ENCODE measurements at regions not wholly inside any gene's neighbourhood (a gene's known extent, or its start where the extent isn't known, plus 50 kb on each side); places are given as distances from the start of the nearest gene placed in this dataset.
"Not testable (repeated sequence)": the region's sequence is repeated elsewhere in the genome, so short reads cannot be mapped to it uniquely, and the experiment has no call there.

GRCh38 chr10:4279655-4280054 is 494.6 kb upstream of the KLF6 start:
- DNase-seq = no peak

DNA sequence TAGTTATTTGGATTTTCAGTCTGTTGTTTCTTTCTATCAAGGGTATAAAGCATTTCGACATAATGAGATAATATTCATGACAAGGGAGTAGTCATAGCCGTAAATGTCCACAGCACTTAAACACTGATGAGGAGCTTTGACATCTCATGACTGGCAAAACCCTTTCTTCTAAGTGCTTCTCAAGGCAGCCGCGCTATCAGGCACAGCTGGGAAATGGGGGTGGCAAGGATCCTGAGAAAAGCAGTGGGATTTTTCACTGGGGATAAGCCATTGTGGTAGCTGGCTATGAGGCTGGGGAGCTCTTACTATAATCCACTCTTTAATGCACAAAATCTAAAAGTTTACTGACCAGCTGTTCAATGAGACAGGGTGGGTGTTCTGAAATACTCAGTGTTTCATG is 493.2 kb upstream of the KLF6 start:
- no peak for DNase-seq

DNA sequence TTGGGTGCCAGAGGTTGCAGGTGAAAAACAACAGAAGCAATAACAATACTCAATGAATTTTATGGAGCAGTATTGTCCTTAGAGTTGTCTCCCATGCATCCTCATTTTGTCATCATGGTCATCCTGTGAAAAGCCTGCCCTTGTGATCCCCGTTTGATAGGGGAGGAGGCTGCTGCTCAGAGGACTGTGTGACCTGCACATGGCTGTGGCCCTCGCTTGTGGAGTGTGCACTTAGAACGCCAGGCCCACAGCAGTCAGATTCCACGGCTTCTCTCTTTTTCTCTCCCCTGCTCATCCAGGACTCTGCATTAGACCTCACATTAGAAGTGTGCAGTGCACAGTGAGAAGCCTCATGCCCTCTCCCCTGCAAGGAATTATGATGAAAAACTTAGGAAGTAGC is 491.1 kb upstream of the KLF6 start:
- no peak for DNase-seq

DNA sequence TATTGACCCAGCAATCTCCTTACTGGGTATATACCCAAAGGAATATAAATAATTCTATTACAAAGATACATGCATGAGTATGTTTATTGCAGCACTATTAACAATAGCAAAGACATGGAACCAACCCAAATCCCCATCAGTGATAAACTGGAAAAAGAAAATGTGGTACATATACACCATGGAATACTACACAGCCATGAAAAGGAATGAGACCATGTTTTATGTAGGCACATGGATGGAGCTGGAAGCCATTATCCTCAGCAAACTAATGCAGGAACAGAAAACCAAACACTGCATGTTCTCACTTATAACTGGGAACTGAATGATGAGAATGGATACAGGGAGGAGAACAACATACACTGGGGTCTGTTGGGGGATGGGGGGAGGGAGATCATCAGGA is 489.7 kb upstream of the KLF6 start:
- not testable (repeated sequence) for DNase-seq

DNA sequence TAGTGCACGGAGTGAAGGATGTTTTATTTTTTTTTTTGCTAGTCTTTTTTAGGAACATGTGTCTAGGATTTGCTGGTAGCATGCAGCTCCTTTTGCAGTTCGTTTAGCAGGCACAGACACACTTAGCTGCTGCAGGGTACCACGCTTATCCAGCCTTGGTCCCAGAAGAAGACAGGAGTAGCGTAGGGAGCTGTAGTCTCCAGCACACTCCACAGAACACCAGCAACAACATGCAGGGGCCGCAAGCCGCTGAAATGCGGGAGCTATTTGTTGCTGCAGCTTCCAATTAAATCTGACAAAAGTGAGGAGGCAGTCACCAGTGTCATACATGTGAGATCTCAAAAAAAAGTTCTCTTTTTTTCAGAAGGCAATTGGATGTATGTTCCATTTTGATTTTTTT is 486.2 kb upstream of the KLF6 start:
- DNase-seq = no peak

DNA sequence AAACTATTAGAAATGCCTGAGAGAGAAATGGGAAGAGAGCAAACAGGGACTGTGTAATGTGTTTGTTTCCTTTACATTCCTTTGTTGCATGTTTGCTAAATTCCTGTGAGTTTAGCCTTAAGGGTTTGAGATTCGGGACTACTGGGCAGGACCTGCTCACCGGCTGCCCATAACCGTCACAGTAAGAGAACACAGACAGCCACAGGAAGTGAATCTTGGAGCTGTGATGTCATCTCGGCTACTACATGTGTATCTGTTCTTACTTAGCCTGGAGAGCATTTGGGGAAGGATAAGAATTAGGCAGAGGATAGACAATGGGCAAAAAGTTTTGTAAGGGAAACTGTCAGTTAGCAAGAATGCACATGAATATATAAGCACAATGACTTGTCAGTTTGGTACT is 485.1 kb upstream of the KLF6 start:
- no peak for DNase-seq

- DNase-seq = not testable (repeated sequence)
Measured at GRCh38 chr10:4268490-4268889, 483.5 kb upstream of the KLF6 start.

DNA sequence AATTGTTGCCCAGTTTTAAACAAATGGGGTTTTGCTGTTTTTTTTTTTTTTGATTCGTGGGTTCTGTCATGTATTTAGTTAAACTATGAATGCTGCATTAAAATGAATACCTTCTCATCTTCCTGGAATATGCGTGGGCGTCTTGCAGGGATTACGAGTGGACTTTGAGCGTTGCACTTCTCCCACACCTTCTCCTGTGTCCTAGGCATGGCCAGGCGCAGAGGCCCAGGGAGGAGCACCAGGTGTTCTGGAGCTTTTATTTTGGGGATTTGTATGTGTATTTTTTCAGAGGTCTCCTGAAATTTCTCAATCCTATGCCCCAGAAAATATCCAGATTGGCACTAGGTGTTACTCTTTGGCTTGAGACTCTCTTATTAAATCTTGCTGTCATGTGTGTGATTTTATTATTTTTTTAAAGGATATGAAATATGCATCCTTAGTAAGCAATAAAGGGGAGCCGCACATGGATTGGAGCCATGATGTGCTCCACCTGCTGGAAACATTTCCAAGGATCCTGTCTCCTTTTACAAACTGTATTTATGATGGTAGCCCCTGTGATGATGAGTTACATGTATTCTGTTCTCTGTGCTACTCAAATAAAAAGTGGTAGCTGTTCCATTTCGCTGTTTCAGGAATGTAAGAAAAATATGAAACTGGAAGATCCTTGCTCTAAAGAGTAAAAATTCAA is 482.2 kb upstream of the KLF6 start:
- no peak for DNase-seq

DNA sequence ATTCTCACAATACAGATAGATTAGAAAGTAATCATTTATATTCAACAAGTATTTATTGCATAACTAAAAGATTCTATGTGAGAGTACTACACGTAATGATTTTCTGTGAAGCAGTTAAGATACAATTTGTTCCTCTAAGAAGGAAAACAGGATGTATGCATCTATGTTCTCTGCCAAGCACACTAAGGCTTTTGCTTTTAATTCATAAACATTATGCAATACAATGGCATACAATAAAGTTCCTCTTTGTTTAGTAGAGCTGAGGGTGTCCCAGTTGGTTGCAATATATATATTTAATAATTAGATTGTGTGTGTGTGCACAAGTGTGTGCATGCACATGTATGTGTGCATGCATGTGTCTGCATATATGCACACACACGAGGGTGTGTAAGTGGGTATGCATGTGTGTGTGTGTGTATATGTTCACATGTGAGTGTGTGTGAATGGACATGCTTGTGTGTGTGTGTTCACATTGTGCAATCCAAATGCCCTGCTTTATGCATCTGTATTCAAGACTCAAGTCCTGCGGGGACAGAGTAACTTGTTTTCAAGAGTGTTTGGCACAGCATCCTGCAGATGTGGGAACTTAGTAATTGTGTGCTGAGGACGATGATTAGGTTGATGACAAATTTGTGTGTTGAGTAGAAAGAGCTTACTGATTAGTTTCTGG is 481.5 kb upstream of the KLF6 start:
- DNase-seq = no peak

DNA sequence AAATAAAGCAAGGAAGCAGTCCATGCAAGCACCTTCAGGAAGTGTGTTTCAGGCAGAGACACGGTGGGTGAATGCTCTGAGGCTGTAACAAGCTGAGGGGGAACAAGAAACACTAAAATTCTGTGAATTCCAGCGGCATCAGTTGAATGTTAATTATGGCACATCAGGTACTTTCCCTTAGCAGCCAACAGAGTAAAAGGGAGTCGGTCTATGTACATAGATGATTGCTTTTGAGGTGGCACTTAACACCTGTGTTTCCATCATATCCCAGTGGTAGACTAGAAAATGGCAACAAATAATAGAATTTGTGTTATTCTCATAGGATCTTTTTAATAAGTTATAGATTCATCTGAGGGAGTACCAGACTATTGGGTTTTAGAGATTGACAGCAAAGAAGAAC is 481.0 kb upstream of the KLF6 start:
- no peak for DNase-seq

DNA sequence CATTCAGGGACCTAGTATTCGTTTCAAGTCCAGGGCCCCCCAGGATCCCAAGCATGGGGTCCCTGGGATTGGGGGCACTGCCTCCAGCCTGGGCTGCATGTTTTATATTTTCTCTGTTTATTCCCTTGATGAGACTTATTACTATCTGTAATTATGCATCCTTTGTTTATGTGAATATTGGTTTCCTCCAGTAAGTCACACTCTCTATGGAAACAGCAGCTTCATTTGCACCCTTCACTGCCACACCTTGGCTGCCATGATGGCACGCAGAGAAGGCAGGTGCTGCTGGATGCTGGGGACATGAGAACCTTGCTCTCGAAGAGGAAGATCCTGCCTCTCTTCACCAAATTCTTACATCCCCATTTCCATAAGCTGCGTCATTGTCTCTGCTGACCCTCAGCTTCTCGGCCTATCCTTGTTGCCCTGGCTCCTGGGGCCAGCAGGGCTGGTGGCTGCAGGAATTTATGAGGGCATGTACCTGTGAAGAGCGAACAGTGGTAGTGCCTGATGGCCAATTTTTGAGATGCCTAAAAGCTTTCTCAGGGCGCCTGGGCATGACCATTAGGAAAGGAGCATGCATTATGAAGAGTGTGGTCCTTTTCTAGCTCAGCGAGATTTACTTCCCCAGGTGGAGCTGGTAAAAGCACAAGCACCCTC is 479.3 kb upstream of the KLF6 start:
- DNase-seq = no peak

DNA sequence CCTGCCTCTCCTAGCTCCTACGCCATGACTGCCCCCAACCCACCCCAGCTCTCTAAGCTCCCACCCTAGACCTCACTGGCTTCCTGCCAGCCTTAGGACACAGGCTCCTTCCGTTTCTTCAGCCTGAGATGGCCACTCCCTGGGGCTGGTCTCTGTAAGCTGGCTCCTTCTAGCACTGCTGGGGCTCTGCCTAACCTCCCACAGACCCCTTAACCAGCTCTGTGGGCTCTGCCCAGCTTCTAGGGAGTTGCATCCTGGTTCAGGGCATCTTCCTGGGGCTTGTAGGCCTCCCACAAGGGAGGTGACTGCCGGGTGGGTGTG is 478.6 kb upstream of the KLF6 start:
- DNase-seq = no peak

- no peak for DNase-seq
Measured at GRCh38 chr10:4262870-4263600, 478.0 kb upstream of the KLF6 start.

GRCh38 chr10:4262449-4262848 is 477.4 kb upstream of the KLF6 start:
- no peak for DNase-seq

- no peak for DNase-seq
Measured at GRCh38 chr10:4260483-4261124, 475.6 kb upstream of the KLF6 start.

- DNase-seq = no peak
Measured at GRCh38 chr10:4257939-4258465, 473.0 kb upstream of the KLF6 start.

GRCh38 chr10:4256971-4257370 is 472.0 kb upstream of the KLF6 start:
- DNase-seq = no peak

DNA sequence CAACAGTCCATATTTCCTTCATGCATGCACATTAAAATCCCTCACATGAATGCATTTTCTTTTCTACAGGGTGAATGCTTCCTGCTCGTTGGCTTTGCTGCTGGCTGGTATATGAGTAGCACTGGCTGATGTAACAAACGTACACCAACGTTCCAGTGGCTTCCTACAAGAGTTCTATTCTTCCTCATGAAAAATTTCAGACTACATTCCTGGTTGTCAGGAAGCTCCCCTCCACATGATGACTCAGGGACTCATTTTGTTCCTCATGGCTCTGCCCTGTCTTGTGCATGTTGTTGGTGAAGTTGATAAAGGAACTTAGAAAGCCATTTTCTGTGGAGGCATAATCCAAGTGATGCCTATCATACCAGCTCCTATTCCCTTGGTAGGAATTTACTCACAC is 470.7 kb upstream of the KLF6 start:
- no peak for DNase-seq

- DNase-seq = no peak
Measured at GRCh38 chr10:4254101-4254994, 469.3 kb upstream of the KLF6 start.

GRCh38 chr10:4252701-4253100 is 467.7 kb upstream of the KLF6 start:
- DNase-seq = no peak

GRCh38 chr10:4250587-4250887 is 465.5 kb upstream of the KLF6 start:
- no peak for DNase-seq

All from AML-193 (cell line).